ENCODE measurements at regions not wholly inside any gene's neighbourhood (a gene's known extent, or its start where the extent isn't known, plus 50 kb on each side); places are given as distances from the start of the nearest gene placed in this dataset.
A peak's percentile ranks its signal among the peaks of the same experiment; 100 is the strongest.

- no CpG with 5 or more reads among the region's 2 CpGs for WGBS (ENCODE audit: extremely low coverage, insufficient read length, low lambda C conversion rate)
Observed at GRCh38 chr3:17945018-17945798, 202.8 kb upstream of the TBC1D5 start.

More at GRCh38 chr3:17945018-17945798, 202.8 kb upstream of the TBC1D5 start:
- Histone ChIP-seq H2AFZ (ENCODE audit: low read length) (no peak overlapping the region), H2AK5ac (ENCODE audit: insufficient read length, low read length) (no peak overlapping the region), H4K20me1 (ENCODE audit: control insufficient read depth, insufficient read depth, insufficient read length) (no peaks in the 10 kb centered on the region), H4K5ac (ENCODE audit: insufficient read length, low read depth, low read length) (no peak overlapping the region), H3K79me2 (ENCODE audit: insufficient read depth, low read length) (no peaks in the 10 kb centered on the region), H3K18ac (ENCODE audit: insufficient read length, low read depth, low read length) (no peak overlapping the region), H4K8ac (replicated peaks; ENCODE audit: insufficient read length, low read depth, low read length) (no peak overlapping the region), H4K91ac (ENCODE audit: insufficient read length, low read depth, low read length) (no peak overlapping the region), H3K4me2 (ENCODE audit: insufficient read depth, insufficient read length, low read length) (no peak overlapping the region), H2BK20ac (ENCODE audit: low read depth, low read length, poor library complexity, severe bottlenecking) (no peak overlapping the region), H2BK15ac (ENCODE audit: low read depth, low read length) (no peak overlapping the region), H2BK12ac (ENCODE audit: insufficient read length, low read depth, low read length) (no peak overlapping the region), H3K23ac (ENCODE audit: insufficient read length, low read depth, low read length) (no peak overlapping the region), H3K14ac (ENCODE audit: insufficient read depth, low read length) (no peak overlapping the region), H2BK5ac (ENCODE audit: insufficient read length, low read length) (no peak overlapping the region), H3K27ac (ENCODE audit: insufficient read length, low read depth, low read length) (no peak overlapping the region), H3K56ac (ENCODE audit: insufficient read length, low read depth, low read length) (no peak overlapping the region), H3K79me1 (ENCODE audit: insufficient read depth, low read depth, low read length, poor library complexity, severe bottlenecking) (no peaks in the 10 kb centered on the region), H3K4ac (ENCODE audit: low read depth, low read length) (no peak overlapping the region), H3K9me3 (ENCODE audit: control insufficient read depth, low read depth, low read length) (no peaks in the 10 kb centered on the region), H3K23me2 (ENCODE audit: insufficient read length, low read depth, low read length, poor library complexity, severe bottlenecking) (no peaks in the 10 kb centered on the region), H3T11ph (ENCODE audit: low read length) (no peak overlapping the region), H3K9ac (ENCODE audit: extremely low read depth, insufficient read length, low read length) (no peak overlapping the region), H3K27me3 (ENCODE audit: insufficient read depth, low read length) (no peaks in the 10 kb centered on the region), H3K4me1 (ENCODE audit: insufficient read depth, low read length) (no peaks in the 10 kb centered on the region), H2BK120ac (ENCODE audit: low read depth, low read length, poor library complexity, severe bottlenecking) (no peak overlapping the region)
- H3K4me1 Mint-ChIP-seq = peaks cover 15 to 24% of the 10 kb centered on the region in 2 experiments
- no peak overlapping the region for H3K4me3 Mint-ChIP-seq
- no peaks in the 10 kb centered on the region for H3K27me3 Mint-ChIP-seq (ENCODE audit: low read depth)
- DNase-seq = no peak
- peak overlapping the region in 1 of 3 experiments; percentile 56; a peak in 1 of 7 replicates for H3K27ac Mint-ChIP-seq
- peaks cover 0 to 4% (median 0%) of the 10 kb centered on the region in 3 experiments; a peak in 1 of 7 replicates for H3K36me3 Mint-ChIP-seq (ENCODE audit: insufficient read depth in 1 of 3, low read depth in 3 of 3)
- no peaks in the 10 kb centered on the region for H3K9me3 Mint-ChIP-seq
- TF ChIP-seq, protein P1, sequence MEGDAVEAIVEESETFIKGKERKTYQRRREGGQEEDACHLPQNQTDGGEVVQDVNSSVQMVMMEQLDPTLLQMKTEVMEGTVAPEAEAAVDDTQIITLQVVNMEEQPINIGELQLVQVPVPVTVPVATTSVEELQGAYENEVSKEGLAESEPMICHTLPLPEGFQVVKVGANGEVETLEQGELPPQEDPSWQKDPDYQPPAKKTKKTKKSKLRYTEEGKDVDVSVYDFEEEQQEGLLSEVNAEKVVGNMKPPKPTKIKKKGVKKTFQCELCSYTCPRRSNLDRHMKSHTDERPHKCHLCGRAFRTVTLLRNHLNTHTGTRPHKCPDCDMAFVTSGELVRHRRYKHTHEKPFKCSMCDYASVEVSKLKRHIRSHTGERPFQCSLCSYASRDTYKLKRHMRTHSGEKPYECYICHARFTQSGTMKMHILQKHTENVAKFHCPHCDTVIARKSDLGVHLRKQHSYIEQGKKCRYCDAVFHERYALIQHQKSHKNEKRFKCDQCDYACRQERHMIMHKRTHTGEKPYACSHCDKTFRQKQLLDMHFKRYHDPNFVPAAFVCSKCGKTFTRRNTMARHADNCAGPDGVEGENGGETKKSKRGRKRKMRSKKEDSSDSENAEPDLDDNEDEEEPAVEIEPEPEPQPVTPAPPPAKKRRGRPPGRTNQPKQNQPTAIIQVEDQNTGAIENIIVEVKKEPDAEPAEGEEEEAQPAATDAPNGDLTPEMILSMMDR (conservative IDR thresholded peaks at IDR 0.05) = no peak
